Natural killer cell (primary cell): ENCODE measurements at regions not wholly inside any gene's neighbourhood (a gene's known extent, or its start where the extent isn't known, plus 50 kb on each side); places are given as distances from the start of the nearest gene placed in this dataset.

Experiments
- ATAC-seq, 3 donors: fragments of 150-1000 bp in 2 of 3; fragments of 200-7000 bp in 1 of 3; cut with Tn5 transposase; 1 replicate in 1 of 3; 2 replicates in 2 of 3; pipeline ENCODE4 v1.10.0; 2021; ENCODE audit warnings: mild to moderate bottlenecking in 2 of 3, moderate library complexity in 2 of 3
- DNase-seq, 2 donors: peaks; one replicate each; pipeline versions ENCODE4 v3.0.0 to v3.0.0-alpha.2; 2013 to 2021; ENCODE audit warnings: mixed read lengths in 1 of 2
- H3K27ac ChIP-seq: one replicate; pipeline ENCODE4 v1.5.1; 2013; ENCODE audit warnings: mild to moderate bottlenecking, low read length
- H3K27me3 ChIP-seq: one replicate; pipeline ENCODE4 v1.6.1; 2013; ENCODE audit warnings: low read length; ENCODE audit not compliant: control insufficient read depth, insufficient read depth
- H3K36me3 ChIP-seq: one replicate; pipeline ENCODE4 v1.6.1; 2013; ENCODE audit warnings: low read length; ENCODE audit not compliant: control insufficient read depth, insufficient read depth
- H3K4me1 ChIP-seq: one replicate; pipeline ENCODE4 v1.6.1; 2013; ENCODE audit warnings: low read length; ENCODE audit not compliant: control insufficient read depth, insufficient read depth
- H3K4me3 ChIP-seq: one replicate; pipeline ENCODE4 v1.5.1; 2013; ENCODE audit warnings: low read length
- H3K9me3 ChIP-seq: one replicate; pipeline ENCODE4 v1.6.1; 2013; ENCODE audit warnings: low read length; ENCODE audit not compliant: control insufficient read depth, insufficient read depth
- H3K27ac Mint-ChIP-seq, 2 donors: one replicate each; pipeline ENCODE4 v1.8.0; 2022; ENCODE audit warnings: mild to moderate bottlenecking in 2 of 2, mixed read lengths in 2 of 2, moderate library complexity in 1 of 2
- H3K27me3 Mint-ChIP-seq, 2 donors: one replicate each; pipeline ENCODE4 v1.8.0; 2022; ENCODE audit warnings: low read depth in 2 of 2, mixed read lengths in 2 of 2
- H3K36me3 Mint-ChIP-seq: one replicate; pipeline ENCODE4 v1.8.0; 2022; ENCODE audit warnings: mixed read lengths
- H3K4me1 Mint-ChIP-seq, 2 donors: one replicate each; pipeline ENCODE4 v1.8.0; 2022; ENCODE audit warnings: mixed read lengths in 2 of 2
- H3K4me3 Mint-ChIP-seq: one replicate; pipeline ENCODE4 v1.8.0; 2022; ENCODE audit warnings: mild to moderate bottlenecking, moderate library complexity, mixed read lengths
- H3K9me3 Mint-ChIP-seq, 2 donors: one replicate each; pipeline ENCODE4 v1.8.0; 2022; ENCODE audit warnings: mixed read lengths in 2 of 2
- CTCF ChIP-seq: fragments of 200-600 bp; IDR thresholded peaks from one replicate; pipeline ENCODE4 v1.8.0; 2022; ENCODE audit warnings: antibody characterized with exemption
- WGBS: methylation state at CpG from one replicate; pipeline ENCODE4 v1.1.7; 2013; ENCODE audit warnings: missing lambda C conversion rate; ENCODE audit not compliant: insufficient coverage; 5-methylcytosine and 5-hydroxymethylcytosine counted together
- intact Hi-C: fragments of 100-400 bp; cut with micrococcal nuclease; formaldehyde crosslinking; loops from one replicate; pipeline ENCODE4 v1.14.2; 2022

GRCh38 chrX:40880712-40881111 lies 145.4 kb upstream of the MED14 start:
- Histone ChIP-seq H3K36me3 (no peaks in the 10 kb centered on the region), H3K4me1 (no peaks in the 10 kb centered on the region), H3K4me3 (no peak overlapping the region), H3K9me3 (no peaks in the 10 kb centered on the region), H3K27me3 (no peaks in the 10 kb centered on the region), H3K27ac (no peak overlapping the region)
- H3K4me3 Mint-ChIP-seq = no peak overlapping the region
- ATAC-seq (no peak), DNase-seq (no peak)
- H3K27me3 Mint-ChIP-seq = peaks cover 4 to 44% of the 10 kb centered on the region in 2 donors
- H3K27ac Mint-ChIP-seq = no peak overlapping the region
- intact Hi-C loops = no loop called here
- no peak for TF ChIP-seq CTCF
- H3K4me1 Mint-ChIP-seq = no peaks in the 10 kb centered on the region
- no peaks in the 10 kb centered on the region for H3K36me3 Mint-ChIP-seq
- 79% methylated on average over 3 of the region's 3 CpGs for WGBS
- H3K9me3 Mint-ChIP-seq = no peaks in the 10 kb centered on the region

- intact Hi-C loops = no loop called here
- no peak overlapping the region for H3K27ac Mint-ChIP-seq
Measured at GRCh38 chrX:40883021-40883619, 147.8 kb upstream of the MED14 start.

GRCh38 chrX:40885989-40886388 lies 150.6 kb upstream of the MED14 start:
- H3K27me3 Mint-ChIP-seq = peaks cover 3 to 40% of the 10 kb centered on the region in 2 donors
- ATAC-seq = no peak
- no peaks in the 10 kb centered on the region for H3K9me3 Mint-ChIP-seq
- no peak overlapping the region for H3K27ac ChIP-seq
- intact Hi-C loops = no loop called here
- H3K4me3 ChIP-seq = no peak overlapping the region
- H3K4me1 Mint-ChIP-seq = no peaks in the 10 kb centered on the region
- no peaks in the 10 kb centered on the region for H3K27me3 ChIP-seq
- no peak for DNase-seq
- 96% methylated on average over 3 of the region's 4 CpGs for WGBS
- no peak overlapping the region for H3K4me3 Mint-ChIP-seq
- H3K36me3 ChIP-seq = no peaks in the 10 kb centered on the region
- no peaks in the 10 kb centered on the region for H3K36me3 Mint-ChIP-seq
- no peaks in the 10 kb centered on the region for H3K4me1 ChIP-seq
- no peaks in the 10 kb centered on the region for H3K9me3 ChIP-seq
- no peak overlapping the region for H3K27ac Mint-ChIP-seq
- TF ChIP-seq CTCF = no peak

More at GRCh38 chrX:40883021-40883619, 147.8 kb upstream of the MED14 start:
- Histone ChIP-seq H3K4me1 (no peaks in the 10 kb centered on the region), H3K27me3 (no peaks in the 10 kb centered on the region), H3K36me3 (no peaks in the 10 kb centered on the region), H3K4me3 (no peak overlapping the region), H3K9me3 (no peaks in the 10 kb centered on the region), H3K27ac (no peak overlapping the region)
- Mint-ChIP-seq H3K9me3 (no peaks in the 10 kb centered on the region), H3K27me3 (peaks cover 4 to 42% of the 10 kb centered on the region in 2 donors), H3K4me3 (no peak overlapping the region), H3K36me3 (no peaks in the 10 kb centered on the region), H3K4me1 (no peaks in the 10 kb centered on the region)
- DNase-seq (no peak), ATAC-seq (no peak)
- 100% methylated on average over 5 of the region's 7 CpGs for WGBS
- TF ChIP-seq CTCF = no peak

GRCh38 chrX:40887476-40887875 lies 152.1 kb upstream of the MED14 start:
- H3K27me3 Mint-ChIP-seq = peaks cover 0 to 38% of the 10 kb centered on the region in 2 donors
- no peak for TF ChIP-seq CTCF
- no peak overlapping the region for H3K4me3 Mint-ChIP-seq
- no CpG with 5 or more reads among the region's 1 CpG for WGBS
- no peak overlapping the region for H3K27ac ChIP-seq
- no peak for DNase-seq
- no peaks in the 10 kb centered on the region for H3K4me1 ChIP-seq
- ATAC-seq = no peak
- H3K36me3 ChIP-seq = no peaks in the 10 kb centered on the region
- no peaks in the 10 kb centered on the region for H3K9me3 ChIP-seq
- H3K27ac Mint-ChIP-seq = no peak overlapping the region
- no peaks in the 10 kb centered on the region for H3K36me3 Mint-ChIP-seq
- intact Hi-C loops = no loop called here
- no peak overlapping the region for H3K4me3 ChIP-seq
- no peaks in the 10 kb centered on the region for H3K27me3 ChIP-seq
- no peaks in the 10 kb centered on the region for H3K4me1 Mint-ChIP-seq
- no peaks in the 10 kb centered on the region for H3K9me3 Mint-ChIP-seq
